ENCODE measurements at regions not wholly inside any gene's neighbourhood (a gene's known extent, or its start where the extent isn't known, plus 50 kb on each side); places are given as distances from the start of the nearest gene placed in this dataset.

- no peak overlapping the region for H3K27ac ChIP-seq
- no peak for TF ChIP-seq ZFX (IDR thresholded peaks at IDR 0.05)
- TF ChIP-seq CTCF (conservative IDR thresholded peaks at IDR 0.05): no peak
These were observed 80.9 kb downstream of the DAD1 start for GRCh38 chr14:22508150-22508457.

- H3K27ac ChIP-seq: no peak overlapping the region
- no peak for TF ChIP-seq ZFX (IDR thresholded peaks at IDR 0.05)
- no peak for TF ChIP-seq CTCF (conservative IDR thresholded peaks at IDR 0.05)
These were observed 82.2 kb downstream of the DAD1 start for GRCh38 chr14:22506778-22507351.

- no peak for TF ChIP-seq CTCF (conservative IDR thresholded peaks at IDR 0.05)
- TF ChIP-seq ZFX (IDR thresholded peaks at IDR 0.05): no peak
- H3K27ac ChIP-seq: no peak overlapping the region
These were observed 82.7 kb downstream of the DAD1 start for GRCh38 chr14:22506378-22506710.

- H3K27ac ChIP-seq: no peak overlapping the region
- TF ChIP-seq CTCF (conservative IDR thresholded peaks at IDR 0.05): no peak
- no peak for TF ChIP-seq ZFX (IDR thresholded peaks at IDR 0.05)
These were observed 83.2 kb downstream of the DAD1 start for GRCh38 chr14:22505697-22506377.

- TF ChIP-seq ZFX (IDR thresholded peaks at IDR 0.05): no peak
- no peak for TF ChIP-seq CTCF (conservative IDR thresholded peaks at IDR 0.05)
- no peak overlapping the region for H3K27ac ChIP-seq
These were observed 83.7 kb downstream of the DAD1 start for GRCh38 chr14:22505309-22505696.

- H3K27ac ChIP-seq: no peak overlapping the region
- no peak for TF ChIP-seq ZFX (IDR thresholded peaks at IDR 0.05)
- no peak for TF ChIP-seq CTCF (conservative IDR thresholded peaks at IDR 0.05)
These were observed 86.5 kb downstream of the DAD1 start for GRCh38 chr14:22502551-22502950.

GRCh38 chr14:22502007-22502406 lies 87.0 kb downstream of the DAD1 start:
- H3K27ac ChIP-seq: no peak overlapping the region
- TF ChIP-seq CTCF (conservative IDR thresholded peaks at IDR 0.05) (no peak), ZFX (IDR thresholded peaks at IDR 0.05) (no peak)

All from C4-2B (cell line).